IMR-90 (cell line): ENCODE measurements at regions not wholly inside any gene's neighbourhood (a gene's known extent, or its start where the extent isn't known, plus 50 kb on each side); places are given as distances from the start of the nearest gene placed in this dataset.

ENCODE experiments used
- ATAC-seq: fragments of 200-7000 bp; cut with Tn5 transposase; 2 replicates; pipeline ENCODE4 v1.9.1; 2020; ENCODE audit warnings: low read depth, mild to moderate bottlenecking, moderate library complexity
- BruUV-seq: library from RNA; stranded (reverse); fragments of 400-500 nt; replicated peaks from 2 replicates; lab custom pipeline; 2021; lab: Mats Ljungman, UMichigan
- CTCF ChIA-PET: fragments of 300-600 bp; formaldehyde crosslinking; extraction: SDS; loops from one replicate; lab custom pipeline; 2021; ENCODE audit warnings: antibody characterized with exemption; lab: Yijun Ruan, JAX
- POLR2A ChIA-PET: fragments of 300-600 bp; sonication (Branson Sonifier 250); formaldehyde crosslinking; loops from one replicate; lab custom pipeline; 2022; ENCODE audit warnings: antibody characterized with exemption; ENCODE audit not compliant: unreplicated experiment; lab: Charles Lee
- DNase-seq: peaks from one replicate; pipeline ENCODE4 v3.0.0; 2013
- H2AFZ ChIP-seq: replicated peaks from 2 replicates; pipeline ENCODE3; 2013; ENCODE audit warnings: low read length, mild to moderate bottlenecking; ENCODE audit not compliant: poor library complexity
- H2AK5ac ChIP-seq: 2 replicates; pipeline ENCODE4 v1.6.1; 2013; ENCODE audit warnings: low read depth, low read length, inconsistent platforms
- H2AK9ac ChIP-seq: replicated peaks from 2 replicates; pipeline ENCODE3; 2013; ENCODE audit warnings: mild to moderate bottlenecking, low read depth, low read length, moderate library complexity; ENCODE audit not compliant: poor library complexity
- H2BK120ac ChIP-seq: 2 replicates; pipeline ENCODE4 v1.6.1; 2013; ENCODE audit warnings: low read depth, low read length, inconsistent platforms
- H2BK15ac ChIP-seq: 3 replicates; pipeline ENCODE4 v1.6.1; 2013; ENCODE audit warnings: low read depth, low read length, inconsistent platforms
- H2BK20ac ChIP-seq: 2 replicates; pipeline ENCODE4 v1.6.1; 2013; ENCODE audit warnings: low read depth, mild to moderate bottlenecking, inconsistent platforms, low read length, moderate library complexity
- H2BK5ac ChIP-seq: 2 replicates; pipeline ENCODE4 v1.6.1; 2013; ENCODE audit warnings: mild to moderate bottlenecking, low read depth, low read length, inconsistent platforms; ENCODE audit not compliant: poor library complexity, severe bottlenecking
- H3K14ac ChIP-seq: replicated peaks from 2 replicates; pipeline ENCODE4 v1.6.1; 2013; ENCODE audit warnings: low read depth, low read length, inconsistent platforms
- H3K18ac ChIP-seq: 2 replicates; pipeline ENCODE4 v1.6.1; 2013; ENCODE audit warnings: low read depth, low read length, control low read depth
- H3K23ac ChIP-seq: 2 replicates; pipeline ENCODE4 v1.6.1; 2013; ENCODE audit warnings: low read depth, low read length, inconsistent platforms
- H3K27ac ChIP-seq: 2 replicates; pipeline ENCODE4 v1.5.1; 2013; ENCODE audit warnings: mild to moderate bottlenecking, control low read depth, low read length; ENCODE audit not compliant: insufficient read depth
- H3K27me3 ChIP-seq: 2 replicates; pipeline ENCODE4 v1.6.1; 2013; ENCODE audit warnings: low read length; ENCODE audit not compliant: control insufficient read depth, insufficient read depth
- H3K36me3 ChIP-seq: 2 replicates; pipeline ENCODE4 v1.6.1; 2013; ENCODE audit warnings: low read length, mixed read lengths; ENCODE audit not compliant: control insufficient read depth, insufficient read depth
- H3K4ac ChIP-seq: 2 replicates; pipeline ENCODE4 v1.6.1; 2013; ENCODE audit warnings: low read depth, low read length, inconsistent platforms
- H3K4me1 ChIP-seq: 2 replicates; pipeline ENCODE4 v1.6.1; 2013; ENCODE audit warnings: low read length, mixed read lengths; ENCODE audit not compliant: control insufficient read depth, insufficient read depth
- H3K4me2 ChIP-seq: 2 replicates; pipeline ENCODE4 v1.6.1; 2013; ENCODE audit warnings: low read depth, mild to moderate bottlenecking, control low read depth, low read length, moderate library complexity
- H3K4me3 ChIP-seq: 2 replicates; pipeline ENCODE4 v1.5.1; 2013; ENCODE audit warnings: low read depth, mild to moderate bottlenecking, control low read depth, low read length, moderate library complexity; ENCODE audit not compliant: insufficient read depth
- H3K56ac ChIP-seq: 2 replicates; pipeline ENCODE4 v1.6.1; 2013; ENCODE audit warnings: low read length, inconsistent platforms; ENCODE audit not compliant: insufficient read depth; ENCODE audit errors: extremely low read depth
- H3K79me1 ChIP-seq, 2 experiments: 2 replicates each; pipeline ENCODE4 v1.6.1; 2013; ENCODE audit warnings: low read length in 2 of 2, inconsistent platforms in 1 of 2, low read depth in 1 of 2
- H3K9ac ChIP-seq: 2 replicates; pipeline ENCODE4 v1.6.1; 2013; ENCODE audit warnings: low read depth, low read length, control low read depth
- H3K9me1 ChIP-seq: 2 replicates; pipeline ENCODE4 v1.6.1; 2013; ENCODE audit warnings: low read length, inconsistent platforms; ENCODE audit not compliant: insufficient read depth
- H3K9me3 ChIP-seq: 2 replicates; pipeline ENCODE4 v1.6.1; 2013; ENCODE audit warnings: low read length; ENCODE audit not compliant: control insufficient read depth, insufficient read depth
- H4K20me1 ChIP-seq: 2 replicates; pipeline ENCODE4 v1.6.1; 2013; ENCODE audit warnings: low read length, inconsistent platforms; ENCODE audit not compliant: insufficient read depth
- H4K5ac ChIP-seq: 2 replicates; pipeline ENCODE4 v1.6.1; 2013; ENCODE audit warnings: mild to moderate bottlenecking, low read depth, low read length, control low read depth
- H4K8ac ChIP-seq, 2 experiments: 2 replicates each; pipeline ENCODE4 v1.6.1; 2013; ENCODE audit warnings: low read depth in 2 of 2, low read length in 2 of 2, control low read depth in 1 of 2, inconsistent platforms in 1 of 2
- H4K91ac ChIP-seq: 2 replicates; pipeline ENCODE4 v1.6.1; 2013; ENCODE audit warnings: low read depth, low read length, inconsistent platforms; ENCODE audit not compliant: insufficient read depth
- FOS ChIP-seq: fragments of 150-350 bp; IDR thresholded peaks from 2 replicates; pipeline ENCODE4 v1.6.1; 2016; ENCODE audit warnings: low read depth, low read length
- MXI1 ChIP-seq: IDR thresholded peaks from 2 replicates; pipeline ENCODE4 v1.6.1; 2012; ENCODE audit warnings: low read depth, mild to moderate bottlenecking, low read length, moderate library complexity, borderline replicate concordance
- RAD21 ChIP-seq: IDR thresholded peaks from 2 replicates; pipeline ENCODE4 v1.6.1; 2012; ENCODE audit warnings: low read length, improper control_type of control experiment
- SMC3 ChIP-seq: fragments of 150-350 bp; IDR thresholded peaks from 2 replicates; pipeline ENCODE4 v1.6.1; 2016; ENCODE audit warnings: low read depth, mild to moderate bottlenecking, antibody characterized with exemption, low read length, moderate library complexity
- USF2 ChIP-seq: fragments of 150-350 bp; IDR thresholded peaks from 2 replicates; pipeline ENCODE4 v1.6.1; 2017; ENCODE audit warnings: mild to moderate bottlenecking, antibody characterized with exemption, low read length, low read depth
- WGBS, 2 experiments: methylation state at CpG; one replicate each; pipeline versions ENCODE4 v1.1.5 to v1.1.7; 2013; ENCODE audit warnings: missing lambda C conversion rate in 2 of 2; ENCODE audit not compliant: insufficient read length in 1 of 2; ENCODE audit errors: extremely low coverage in 2 of 2; 5-methylcytosine and 5-hydroxymethylcytosine counted together
- dilution Hi-C: fragments of 300-500 bp; cut with HindIII; formaldehyde crosslinking; loops from one replicate; pipeline ENCODE4 v1.14.3; 2018; ENCODE audit warnings: low sequenced_read_pairs; ENCODE audit not compliant: unreplicated experiment
- in situ Hi-C: fragments of 300-500 bp; cut with MboI; formaldehyde crosslinking; loops from 3 replicates; pipeline ENCODE4 v1.14.3; 2019; ENCODE audit warnings: low sequenced_read_pairs, inconsistent platforms, mixed read lengths
- intact Hi-C: fragments of 100-400 bp; cut with micrococcal nuclease; formaldehyde crosslinking; loops from 2 replicates; pipeline ENCODE4 v1.10.0; 2022

- no peak for DNase-seq
- POLR2A ChIA-PET: no interaction called here
- Histone ChIP-seq H2BK20ac (no peak overlapping the region), H3K4me1 (peaks cover 4% of the 10 kb centered on the region; the same call in 1 of the 2 replicates), H3K79me1 (no peaks in the 10 kb centered on the region), H3K9me1 (no peaks in the 10 kb centered on the region), H3K36me3 (no peaks in the 10 kb centered on the region), H3K4ac (no peak overlapping the region), H3K27ac (no peak overlapping the region), H3K4me3 (no peak overlapping the region), H2AFZ (no peak overlapping the region), H4K91ac (no peak overlapping the region), H3K9me3 (no peaks in the 10 kb centered on the region; the same call in 1 of the 2 replicates), H2BK15ac (no peak overlapping the region), H3K56ac (no peak overlapping the region), H2BK5ac (no peak overlapping the region), H3K18ac (no peak overlapping the region), H4K5ac (no peak overlapping the region), H3K9ac (no peak overlapping the region), H2BK120ac (no peak overlapping the region), H3K4me2 (no peak overlapping the region), H2AK5ac (no peak overlapping the region), H4K8ac (no peak overlapping the region), H2AK9ac (no peak overlapping the region), H3K14ac (no peak overlapping the region), H3K27me3 (no peaks in the 10 kb centered on the region), H3K23ac (no peak overlapping the region), H4K20me1 (no peaks in the 10 kb centered on the region)
- TF ChIP-seq USF2 (no peak), FOS (no peak), SMC3 (no peak), MXI1 (no peak), RAD21 (no peak)
- ATAC-seq: no peak
- BruUV-seq: no TSS peak
- intact Hi-C loops (no loop called here), in situ Hi-C loops (no loop called here), dilution Hi-C loops (no loop called here)
- CTCF ChIA-PET: no interaction called here
- WGBS, 2 experiments: no CpG with 5 or more reads among the region's 1 CpG
These were observed 162.3 kb upstream of the ADAMTS5 start for GRCh38 chr21:27129215-27129614.
